ENCODE measurements at regions not wholly inside any gene's neighbourhood (a gene's known extent, or its start where the extent isn't known, plus 50 kb on each side); places are given as distances from the start of the nearest gene placed in this dataset.
"Not testable (repeated sequence)": the region's sequence is repeated elsewhere in the genome, so short reads cannot be mapped to it uniquely, and the experiment has no call there.

DNA sequence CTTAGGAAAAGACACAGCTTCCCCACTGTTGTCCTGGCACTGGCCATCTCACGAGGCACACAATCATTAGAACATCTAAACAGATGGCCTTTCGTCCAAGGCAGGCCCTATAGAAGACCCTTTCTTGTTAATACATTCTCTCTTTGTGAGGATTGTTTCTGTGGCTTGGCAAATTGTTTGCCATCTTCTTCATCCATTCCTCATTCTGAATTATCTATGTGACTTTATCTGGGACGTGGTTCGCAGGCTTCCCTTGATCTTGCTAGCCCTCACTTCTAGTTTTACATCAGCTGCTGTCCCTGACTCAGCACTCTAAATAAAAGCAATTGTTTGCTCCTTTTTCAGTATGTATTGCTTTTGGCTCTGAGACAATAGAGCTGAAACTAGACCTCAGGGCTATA lies 101.1 kb upstream of the ZC3H11B start:
- no peak for DNase-seq

DNA sequence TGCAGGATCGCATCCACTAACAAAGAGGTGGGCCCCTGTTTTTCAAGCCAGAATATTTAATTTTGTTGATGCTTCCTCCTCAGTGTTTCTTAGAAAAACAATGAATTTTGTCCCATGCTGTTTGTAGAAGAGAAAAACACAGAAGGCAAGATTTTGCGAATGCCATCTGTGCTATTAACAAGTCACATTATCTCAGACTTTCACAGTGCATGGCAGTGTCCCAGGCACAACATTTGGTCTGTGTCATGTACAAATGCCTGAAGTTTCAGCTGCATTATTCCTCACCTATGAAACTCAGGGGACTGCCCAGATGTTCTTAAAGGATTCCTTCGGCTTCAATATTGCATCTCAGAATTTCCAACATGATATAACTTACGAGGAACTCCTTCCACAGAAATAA lies 99.6 kb upstream of the ZC3H11B start:
- DNase-seq = no peak

DNA sequence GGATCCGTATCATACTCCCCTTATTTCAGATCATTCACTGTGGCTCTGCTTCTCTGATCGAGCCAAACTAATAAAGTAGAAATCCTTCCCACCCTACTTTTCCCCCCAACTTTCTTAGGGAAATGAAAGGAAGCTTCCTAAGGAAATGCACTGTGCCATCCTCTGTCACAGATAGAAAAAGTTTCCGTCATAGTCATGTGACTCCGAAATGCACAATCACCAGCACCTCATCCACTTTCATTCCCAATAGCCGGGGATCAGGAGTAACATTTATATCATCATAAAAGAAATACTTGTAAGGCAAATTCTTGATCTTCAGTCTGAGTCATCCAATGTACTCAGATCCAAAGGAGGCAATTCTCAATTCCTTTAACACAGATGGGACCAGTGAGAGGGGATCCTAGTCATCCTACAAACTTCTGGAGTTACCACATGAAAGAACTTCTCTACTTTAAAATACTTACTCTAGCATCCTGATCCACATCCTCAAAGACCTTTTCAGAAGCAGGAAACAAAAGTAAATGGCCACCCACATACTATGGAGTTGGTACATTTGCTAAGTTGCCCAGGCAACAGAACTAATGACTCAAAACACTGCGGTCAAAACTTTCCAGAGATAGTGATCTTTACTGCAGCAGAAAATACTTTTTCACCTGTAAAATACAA lies 97.8 kb upstream of the ZC3H11B start:
- DNase-seq = no peak

DNA sequence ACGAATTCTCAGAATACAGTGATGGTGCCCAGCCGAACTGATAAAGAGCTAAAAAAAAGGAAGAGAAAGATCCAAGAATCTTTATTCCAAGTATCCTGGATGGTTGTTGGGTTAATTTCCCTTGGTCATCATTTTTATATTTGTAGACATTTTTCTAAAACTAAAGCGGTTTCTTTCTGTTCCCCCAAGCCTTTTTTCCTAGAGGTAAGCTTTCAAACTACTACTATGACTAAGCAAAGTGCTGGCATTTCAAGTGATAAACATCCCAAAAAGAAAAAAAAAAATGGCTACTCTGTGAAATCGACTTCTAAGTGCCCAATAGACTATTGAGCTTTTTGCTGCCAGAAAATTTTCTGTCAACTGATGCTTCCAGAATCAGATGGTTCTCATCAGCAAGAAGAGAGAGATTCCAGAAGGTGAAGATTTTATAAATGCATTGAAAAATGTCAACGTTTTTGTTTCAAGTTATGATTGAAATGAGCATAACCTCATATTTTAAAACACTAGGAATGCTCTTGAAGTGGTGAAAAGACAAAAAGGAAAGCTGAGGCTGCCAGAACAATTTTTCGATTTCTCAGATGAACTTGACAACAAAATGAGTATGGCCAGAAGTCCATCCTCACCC lies 96.1 kb upstream of the ZC3H11B start:
- DNase-seq = no peak

DNA sequence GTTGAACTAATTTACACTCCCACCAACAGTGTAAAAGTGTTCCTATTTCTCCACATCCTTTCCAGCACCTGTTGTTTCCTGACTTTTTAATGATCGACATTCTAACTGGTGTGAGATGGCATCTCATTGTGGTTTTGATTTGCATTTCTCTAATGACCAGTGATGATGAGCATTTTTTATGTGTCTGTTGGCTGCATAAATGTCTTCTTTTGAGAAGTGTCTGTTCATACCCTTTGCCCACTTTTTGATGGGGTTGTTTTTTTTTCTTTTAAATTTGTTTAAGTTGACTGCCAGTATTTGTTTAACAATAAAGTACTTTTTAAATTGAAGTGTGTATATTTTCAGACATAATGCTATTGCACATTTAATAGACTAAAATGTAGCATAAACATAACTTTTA lies 95.0 kb upstream of the ZC3H11B start:
- not testable (repeated sequence) for DNase-seq

DNA sequence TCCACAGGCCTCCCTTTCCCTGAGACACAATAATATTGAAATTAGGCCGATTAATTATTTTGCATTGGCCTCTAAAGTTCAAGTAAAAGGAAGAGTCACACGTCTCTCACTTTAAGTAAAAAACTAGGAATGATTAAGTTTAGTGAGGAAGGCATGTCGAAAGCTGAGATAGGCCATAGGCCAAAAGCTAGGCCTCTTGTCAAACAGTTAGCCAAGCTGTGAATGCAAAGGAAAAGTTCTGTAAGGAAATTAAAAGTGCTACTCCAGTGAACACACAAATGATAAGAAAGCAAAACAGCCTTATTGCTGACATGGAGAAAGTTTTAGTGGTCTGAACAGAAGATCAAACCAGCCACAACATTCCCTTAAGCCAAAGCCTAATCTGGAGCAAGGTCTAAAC lies 91.4 kb upstream of the ZC3H11B start:
- DNase-seq = not testable (repeated sequence)

DNA sequence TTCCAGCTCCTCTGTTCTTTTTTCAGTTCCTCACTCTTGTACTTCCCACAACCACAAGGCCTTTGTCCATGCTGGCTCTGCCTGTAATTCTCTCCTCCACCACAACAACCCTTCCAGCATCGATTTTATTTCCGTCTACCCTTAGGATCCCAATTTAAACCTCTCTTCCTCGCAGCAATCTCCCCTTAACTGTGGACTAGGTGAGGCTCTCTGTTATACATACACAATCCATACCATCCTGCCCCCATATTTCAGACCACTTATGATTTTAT lies 90.4 kb upstream of the ZC3H11B start:
- DNase-seq = no peak

DNA sequence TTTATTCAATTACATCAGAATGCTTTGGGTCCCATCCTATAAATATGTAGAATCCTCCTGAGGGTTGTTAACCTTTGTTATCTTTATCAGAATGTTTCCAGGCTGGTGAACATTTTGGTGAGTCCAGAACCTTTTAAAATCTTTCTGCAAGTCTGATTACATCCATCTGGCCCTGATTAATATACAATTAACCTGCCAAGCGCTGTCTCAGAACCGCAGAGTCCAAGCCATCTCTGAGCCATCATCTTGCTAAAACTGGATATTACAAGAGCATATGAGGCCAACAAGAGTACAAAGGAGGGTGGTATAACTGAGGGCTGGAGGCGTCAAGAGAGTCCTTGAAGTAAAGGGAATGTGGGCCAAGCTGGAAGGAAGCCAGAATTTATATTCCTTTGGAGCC lies 88.6 kb upstream of the ZC3H11B start:
- DNase-seq = no peak

DNA sequence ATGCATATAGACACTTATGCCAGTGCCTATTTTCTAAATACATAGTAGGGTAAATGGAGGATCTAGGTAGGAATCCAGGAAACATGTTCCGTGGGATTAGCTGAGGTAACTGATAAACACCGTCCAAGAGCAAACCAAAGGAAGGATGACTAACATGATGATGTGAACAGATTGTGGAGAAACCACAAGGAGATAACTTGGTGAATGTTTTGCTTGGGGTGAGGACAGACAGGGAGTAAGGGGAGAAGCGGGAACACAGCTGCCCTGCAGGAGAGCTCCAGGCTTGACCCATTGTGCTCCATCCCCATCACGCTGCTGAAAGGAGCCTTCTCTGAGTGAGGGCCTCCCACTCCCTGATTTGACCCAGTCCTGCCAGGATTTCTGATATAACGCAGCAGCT lies 87.0 kb upstream of the ZC3H11B start:
- DNase-seq = no peak

DNA sequence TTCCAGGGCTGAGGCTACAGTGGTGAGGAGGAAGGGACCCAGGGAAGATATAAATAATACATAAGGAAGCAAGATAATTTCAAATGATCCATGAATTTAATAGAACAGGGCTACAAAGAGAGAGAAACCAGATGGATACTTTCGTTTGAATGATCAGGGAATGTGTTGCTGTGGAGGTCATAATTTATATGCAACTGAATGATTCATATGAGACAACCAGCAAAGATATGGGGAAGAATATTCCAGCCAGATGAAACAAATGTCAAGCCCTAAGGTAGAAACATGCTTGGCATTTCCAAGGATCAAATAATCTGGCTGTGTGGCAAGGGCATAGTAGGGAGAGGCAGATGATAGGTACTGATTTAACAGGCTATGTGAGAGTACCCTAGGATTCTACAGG lies 84.8 kb upstream of the ZC3H11B start:
- DNase-seq = no peak

DNA sequence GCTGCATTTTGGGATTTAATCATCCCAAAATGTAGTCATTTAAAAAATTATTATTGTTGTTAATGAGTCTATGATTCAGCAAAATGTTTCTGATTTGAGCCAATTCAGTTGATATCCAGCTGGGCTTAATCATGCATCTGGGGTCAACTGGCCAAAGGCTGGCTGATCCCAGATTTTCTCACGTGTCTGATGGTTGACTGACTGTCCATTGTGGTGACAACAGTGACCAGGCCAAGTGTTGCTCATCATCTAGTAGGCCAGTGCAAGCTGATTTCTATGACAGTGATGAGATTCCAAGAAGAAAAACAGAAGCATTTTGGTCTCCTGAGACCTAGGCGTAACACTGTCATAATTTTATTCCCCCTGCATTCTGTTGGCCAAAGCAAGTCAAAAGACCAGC lies 80.1 kb upstream of the ZC3H11B start:
- DNase-seq = no peak

DNA sequence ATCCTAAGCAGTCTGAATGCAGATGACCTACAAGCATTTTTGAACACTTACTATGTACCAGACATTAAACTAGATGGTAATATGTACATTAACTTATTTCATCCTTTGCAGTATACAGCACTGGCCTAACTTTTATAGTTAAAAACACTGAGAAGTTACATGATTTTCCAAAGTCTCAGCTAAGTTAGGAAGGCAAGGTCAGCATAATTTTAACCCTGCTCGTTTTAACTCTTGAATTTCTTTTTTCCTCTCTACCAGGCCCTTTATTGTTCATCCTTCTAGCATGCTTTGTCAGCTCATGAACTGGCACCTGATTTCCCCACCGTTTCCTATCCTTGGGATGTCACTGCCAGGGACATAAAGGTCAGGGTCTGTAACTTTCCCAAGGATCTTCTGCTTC lies 76.9 kb upstream of the ZC3H11B start:
- no peak for DNase-seq

DNA sequence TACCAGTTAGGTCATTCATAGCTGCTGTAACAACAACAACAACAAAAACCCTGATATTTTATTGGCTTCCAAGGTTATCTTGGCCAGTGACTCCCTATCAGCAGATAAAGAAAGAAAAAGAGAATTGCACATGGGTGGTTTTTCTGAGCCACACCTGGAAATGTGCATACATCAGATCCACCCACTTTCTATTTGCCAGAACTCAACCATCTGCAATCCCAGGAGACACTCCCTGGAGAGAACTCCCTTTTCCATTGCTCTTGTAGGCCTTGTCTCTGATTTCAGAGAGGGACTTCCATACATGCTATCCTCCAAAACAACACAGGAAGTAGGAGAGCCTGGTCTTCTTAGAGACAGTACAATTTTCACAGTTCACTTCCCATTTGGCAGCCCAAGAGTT lies 74.9 kb upstream of the ZC3H11B start:
- DNase-seq = no peak

DNA sequence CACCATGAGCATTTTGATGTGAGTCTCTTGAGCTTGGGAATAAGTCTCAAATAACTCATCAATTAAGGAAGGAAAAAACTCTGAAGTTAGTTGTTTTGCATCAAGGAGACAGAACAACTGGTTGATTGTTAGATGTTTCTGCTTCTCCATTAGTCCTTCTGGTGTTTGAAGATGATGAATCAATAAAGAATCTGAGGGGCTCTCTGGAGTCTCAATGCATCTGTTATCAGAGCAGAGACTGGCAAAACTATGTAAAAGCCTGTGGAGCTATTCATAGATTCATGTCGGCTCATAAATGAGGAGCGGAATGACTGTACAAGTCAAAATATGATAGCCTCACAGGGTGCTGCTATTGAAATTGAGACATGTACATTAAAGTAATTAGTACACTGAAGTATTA lies 73.3 kb upstream of the ZC3H11B start:
- DNase-seq = no peak

DNA sequence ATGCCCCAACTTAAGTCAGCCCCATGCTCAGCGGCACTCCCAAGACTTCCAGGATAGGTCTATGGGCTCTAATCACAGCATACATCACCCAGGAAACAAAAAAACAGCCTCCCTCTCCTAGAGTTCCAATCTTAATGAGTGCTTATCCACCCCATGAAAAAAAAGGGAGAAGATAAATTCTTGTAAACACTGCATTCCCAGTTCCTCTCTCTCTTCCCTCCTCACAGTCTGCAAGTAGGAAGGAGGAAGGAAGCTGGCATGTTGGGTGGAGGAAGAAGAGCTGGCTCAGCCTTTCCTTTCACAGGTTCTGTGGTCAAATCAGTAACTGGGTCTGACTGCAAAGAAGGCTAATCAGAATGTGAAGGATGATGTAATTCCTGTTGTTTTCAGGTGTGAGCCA lies 69.9 kb upstream of the ZC3H11B start:
- no peak for DNase-seq

DNA sequence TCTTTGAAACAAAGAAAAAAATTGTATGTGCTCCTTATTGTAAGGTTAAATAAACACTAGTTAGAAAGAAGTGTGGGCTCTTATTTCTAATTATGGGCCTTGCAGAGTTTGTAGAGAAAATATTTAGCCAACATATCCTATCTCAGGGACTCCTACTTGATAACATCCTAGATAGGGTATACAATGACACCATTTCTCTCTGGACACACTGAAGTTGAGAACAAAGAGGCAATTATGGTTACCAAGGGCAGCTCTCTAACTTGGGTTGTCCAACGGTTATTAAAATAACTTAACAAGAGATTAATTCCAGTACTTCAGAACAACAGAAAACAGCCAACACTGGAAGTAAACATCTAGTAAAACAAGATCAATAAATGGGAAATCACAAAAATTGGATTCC lies 69.0 kb upstream of the ZC3H11B start:
- no peak for DNase-seq

DNA sequence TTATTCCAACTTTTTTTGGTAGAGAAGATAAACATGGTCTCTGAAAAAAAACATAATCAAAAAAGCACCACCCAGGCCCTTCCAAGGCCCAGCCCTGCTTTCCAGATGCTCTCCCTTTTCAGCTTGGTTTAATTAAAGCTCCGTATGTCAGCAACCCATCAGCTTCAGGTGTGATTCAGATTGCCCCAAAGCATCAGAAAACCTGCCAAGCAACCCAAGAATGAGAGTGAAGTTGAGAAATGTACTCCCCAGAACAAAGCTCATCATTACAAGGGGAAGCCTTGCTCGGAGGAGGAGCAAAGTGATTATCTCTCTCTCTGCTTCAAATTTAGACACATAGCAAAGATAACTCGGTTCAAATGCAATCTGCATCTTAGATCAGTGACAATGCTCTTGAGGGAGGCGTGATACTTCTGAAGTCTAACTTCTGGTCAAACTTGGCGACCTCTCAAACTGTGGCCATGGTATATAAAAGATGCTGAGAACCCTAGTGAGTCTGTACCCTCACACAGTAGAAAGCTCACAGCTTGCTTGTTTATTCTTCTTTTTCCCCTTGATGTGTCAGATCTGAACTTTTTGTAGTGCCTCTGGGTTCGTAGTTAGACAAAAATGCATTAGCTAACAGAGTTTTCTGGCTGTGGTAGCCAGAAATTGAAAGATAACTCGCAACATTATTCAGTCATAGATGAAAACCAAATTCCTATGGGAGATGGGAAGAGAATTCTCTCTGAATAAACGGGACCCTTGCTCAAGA lies 63.3 kb upstream of the ZC3H11B start:
- DNase-seq = no peak

DNA sequence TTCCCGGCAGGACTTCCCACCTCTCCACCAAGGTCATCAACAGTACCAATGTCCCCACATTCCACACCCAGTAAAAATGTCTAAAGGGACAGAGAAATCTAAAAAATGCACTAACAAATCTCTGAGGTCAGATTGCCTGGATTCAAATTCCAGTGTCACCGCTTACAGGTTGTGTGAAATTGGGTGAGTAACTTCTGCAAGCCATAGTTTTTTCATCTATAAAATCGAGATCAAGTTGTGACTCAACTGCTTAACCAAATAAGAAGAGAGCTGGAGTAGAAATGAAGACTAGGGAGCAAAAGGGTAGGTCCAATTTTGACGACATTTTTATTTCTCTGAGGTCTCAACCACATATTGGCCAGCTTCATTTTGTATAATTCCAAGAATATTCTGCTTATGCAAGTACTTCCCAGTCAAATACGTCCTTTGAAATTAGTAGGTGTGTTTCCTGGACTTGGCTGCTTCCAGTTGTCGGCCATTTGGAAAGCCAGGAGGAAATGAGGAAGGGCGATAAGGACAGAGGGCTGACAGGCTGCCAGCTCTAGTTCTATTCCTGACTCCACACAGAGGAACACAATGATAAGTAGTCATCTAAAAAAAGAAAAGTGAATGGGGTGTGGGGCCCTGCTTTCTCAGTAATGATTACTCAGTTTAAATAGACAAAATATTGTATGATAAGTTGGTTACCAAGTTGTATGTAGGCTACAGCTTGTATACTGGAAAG lies 57.7 kb upstream of the ZC3H11B start:
- no peak for DNase-seq

DNA sequence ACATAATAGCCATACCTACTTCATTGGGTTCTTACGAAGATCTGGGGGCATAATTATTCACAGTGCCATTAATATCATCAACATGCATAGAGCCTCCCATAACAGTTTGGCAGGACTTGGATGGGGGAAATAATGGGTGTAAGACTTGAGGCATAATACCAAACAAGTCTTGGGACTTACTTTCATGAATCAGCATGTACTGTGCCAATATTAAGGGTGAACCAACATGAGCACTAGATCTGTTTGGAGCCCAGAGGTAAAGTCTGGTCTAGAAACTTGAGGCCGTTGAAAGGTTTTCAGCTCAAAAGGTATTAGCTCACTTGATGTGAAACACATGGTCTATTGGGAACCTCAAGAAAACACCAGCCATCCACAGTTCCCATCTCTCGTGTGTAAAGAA lies 56.7 kb upstream of the ZC3H11B start:
- DNase-seq = no peak

DNA sequence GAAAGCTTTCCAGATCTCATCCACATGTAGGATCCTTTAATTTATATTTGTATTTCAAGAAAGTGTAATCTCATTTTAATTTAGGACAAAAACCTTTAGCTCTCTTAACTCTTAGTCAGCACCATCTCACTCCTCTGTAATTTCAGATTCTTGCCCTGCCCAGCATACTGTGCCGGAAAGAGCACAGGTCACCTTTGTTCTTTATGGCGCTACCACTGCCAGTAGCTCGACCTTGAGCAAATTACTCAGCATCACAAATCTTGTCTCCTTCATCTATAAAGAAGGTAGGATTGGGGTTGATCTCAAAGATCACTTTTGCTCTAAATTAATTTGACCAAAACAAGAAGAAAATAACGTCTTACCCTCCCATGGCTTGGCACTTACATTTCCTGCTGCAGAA lies 56.1 kb upstream of the ZC3H11B start:
- no peak for DNase-seq

DNA sequence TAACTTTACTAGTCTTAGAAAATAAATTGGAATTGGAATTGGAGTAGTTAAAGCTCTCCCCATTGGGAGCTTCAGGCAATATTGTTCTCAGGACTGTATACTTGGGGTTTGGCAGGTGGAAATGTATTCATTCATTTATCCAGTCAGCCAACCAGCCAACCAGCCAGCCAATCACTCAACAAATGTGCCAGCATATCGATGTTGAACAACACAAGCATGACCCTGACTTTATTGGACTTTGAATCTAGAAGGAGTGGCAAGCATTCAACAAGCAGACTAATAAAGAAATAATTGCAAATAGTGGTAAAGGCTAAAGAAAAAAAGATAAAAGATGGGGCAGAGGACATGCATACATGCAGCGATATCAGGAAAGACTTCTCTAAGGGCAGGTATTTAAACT lies 55.5 kb upstream of the ZC3H11B start:
- DNase-seq = no peak

DNA sequence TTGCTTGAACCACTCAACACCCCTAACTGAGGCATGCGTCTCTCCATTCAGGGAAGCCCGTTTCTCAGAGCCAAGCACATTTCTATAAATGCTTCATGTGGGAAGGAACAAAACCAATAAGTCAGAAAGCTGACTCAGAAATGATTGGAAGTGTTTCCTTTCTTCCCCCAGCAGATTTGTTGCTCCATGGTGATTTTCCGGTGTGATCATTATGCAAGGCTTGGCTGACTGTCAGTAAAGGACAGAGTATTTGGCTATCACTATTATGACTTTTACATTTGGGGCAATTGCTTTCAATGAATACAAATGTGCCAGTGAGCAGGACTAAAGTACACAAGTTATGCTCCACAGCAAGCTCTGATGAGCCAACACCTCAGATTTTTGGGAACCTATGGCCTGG lies 53.3 kb upstream of the ZC3H11B start:
- DNase-seq = no peak

DNA sequence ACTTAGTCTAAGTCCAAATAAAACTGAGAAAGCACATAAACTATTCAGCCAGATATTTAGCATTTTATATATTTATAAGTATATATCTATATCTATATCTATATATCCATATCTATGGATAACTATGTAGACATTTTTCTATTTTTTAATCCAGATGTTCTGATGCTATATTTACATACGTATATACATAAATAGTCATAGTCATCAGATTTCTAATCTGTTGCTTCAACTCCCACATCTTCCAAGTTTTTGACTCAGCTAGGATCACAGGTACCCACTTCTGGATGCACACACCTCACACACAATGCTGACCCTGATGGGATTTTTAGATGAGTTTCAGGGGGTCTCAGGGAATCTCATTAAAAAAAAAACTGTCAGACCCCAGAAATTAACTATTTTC lies 52.2 kb upstream of the ZC3H11B start:
- no peak for DNase-seq

All from midbrain (tissue), 1 donor.